ENCODE measurements at regions not wholly inside any gene's neighbourhood (a gene's known extent, or its start where the extent isn't known, plus 50 kb on each side); places are given as distances from the start of the nearest gene placed in this dataset.

DNA sequence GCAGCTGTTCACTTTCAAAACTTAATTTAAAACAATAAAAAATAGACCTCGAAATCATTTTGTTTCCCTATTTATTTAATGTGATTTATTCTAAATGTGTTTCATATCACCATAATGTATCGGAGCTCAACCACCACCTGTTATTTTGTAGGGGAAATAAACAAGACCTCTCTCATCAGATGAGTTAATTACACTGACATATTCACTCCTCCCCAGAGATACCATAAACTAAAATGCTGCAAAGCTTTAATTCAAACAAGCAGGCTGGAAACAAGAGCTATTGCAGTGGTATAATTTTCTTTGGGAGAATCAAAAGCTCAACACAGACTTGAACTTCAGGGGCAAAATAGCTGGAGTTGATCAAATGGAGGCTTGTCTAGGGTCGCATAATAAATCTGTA, 303.5 kb upstream of the TSHZ2 start:
- Histone ChIP-seq H3K4me2 (ENCODE audit: low read length) (no peak overlapping the region), H3K36me3 (ENCODE audit: control insufficient read depth in 1 of 2, insufficient read depth in 2 of 2, low read length in 2 of 2) (no peaks in the 10 kb centered on the region), H2AFZ (ENCODE audit: low read depth, low read length, poor library complexity, severe bottlenecking) (no peak overlapping the region), H4K20me1 (ENCODE audit: insufficient read depth) (no peaks in the 10 kb centered on the region), H3K4me1 (ENCODE audit: control insufficient read depth in 1 of 2, insufficient read depth in 2 of 2, low read length in 2 of 2) (no peaks in the 10 kb centered on the region), H3K9ac (ENCODE audit: low read length) (no peak overlapping the region), H3K79me2 (ENCODE audit: insufficient read depth, low read length) (no peaks in the 10 kb centered on the region), H3K27me3 (ENCODE audit: insufficient read depth, low read length) (no peaks in the 10 kb centered on the region), H3K9me3 (ENCODE audit: control insufficient read depth in 1 of 2, insufficient read depth in 1 of 2, low read depth in 1 of 2, low read length in 2 of 2) (peaks cover 0 to 23% of the 10 kb centered on the region in 2 experiments; a peak in 1 of 4 replicates), H3K9me2 (ENCODE audit: insufficient read depth) (no peaks in the 10 kb centered on the region), H3K27ac (ENCODE audit: low read depth, low read length) (no peak overlapping the region), H3K4me3 (replicated peaks in 1 of 2; ENCODE audit: low read depth in 1 of 2, low read length in 2 of 2) (no peak overlapping the region)
- POLR2A ChIA-PET = no interaction called here
- RAD21 ChIA-PET (ENCODE audit: low non-redundant PET in 1 of 2, low total read pairs in 2 of 2, uncharacterized antibody in 2 of 2, unreplicated experiment in 2 of 2) = no interaction called here
- TF ChIP-seq EGR1 (IDR thresholded peaks at IDR 0.05; ENCODE audit: low read depth) = no peak
- TF ChIP-seq FOSL1 (IDR thresholded peaks at IDR 0.05; ENCODE audit: low read depth) = no peak
- no peak for TF ChIP-seq ZBTB33 (IDR thresholded peaks at IDR 0.05; ENCODE audit: extremely low read depth, insufficient replicate concordance, low read length)
- TF ChIP-seq CBX3 (IDR thresholded peaks at IDR 0.05; ENCODE audit: low read depth) = no peak
- no peak for TF ChIP-seq REST (IDR thresholded peaks at IDR 0.05; ENCODE audit: low read depth)
- TF ChIP-seq ATF3 (IDR thresholded peaks at IDR 0.05) = no peak
- no peak for TF ChIP-seq POLR2A (IDR thresholded peaks at IDR 0.05; ENCODE audit: borderline replicate concordance, extremely low read depth, insufficient read depth, insufficient read length)
- no peak for TF ChIP-seq SRF (IDR thresholded peaks at IDR 0.05; ENCODE audit: low read depth)
- TF ChIP-seq ZFX (IDR thresholded peaks at IDR 0.05) = no peak
- no TSS peak for BruUV-seq (replicated peaks)
- DNase-seq (ENCODE audit: low read depth, low spot score) (no peak), ATAC-seq (no peak)
- intact Hi-C loops (cut with micrococcal nuclease) = loop anchor here (10.0 kb wide), 1 partner anchor 64 kb away; no protein-coding TSS in a partner anchor
- CTCF ChIA-PET = no interaction called here

All from HCT116 (cell line).